ENCODE measurements at regions not wholly inside any gene's neighbourhood (a gene's known extent, or its start where the extent isn't known, plus 50 kb on each side); places are given as distances from the start of the nearest gene placed in this dataset.
A peak's percentile ranks its signal among the peaks of the same experiment; 100 is the strongest.
"Not testable (repeated sequence)": the region's sequence is repeated elsewhere in the genome, so short reads cannot be mapped to it uniquely, and the experiment has no call there.

DNA sequence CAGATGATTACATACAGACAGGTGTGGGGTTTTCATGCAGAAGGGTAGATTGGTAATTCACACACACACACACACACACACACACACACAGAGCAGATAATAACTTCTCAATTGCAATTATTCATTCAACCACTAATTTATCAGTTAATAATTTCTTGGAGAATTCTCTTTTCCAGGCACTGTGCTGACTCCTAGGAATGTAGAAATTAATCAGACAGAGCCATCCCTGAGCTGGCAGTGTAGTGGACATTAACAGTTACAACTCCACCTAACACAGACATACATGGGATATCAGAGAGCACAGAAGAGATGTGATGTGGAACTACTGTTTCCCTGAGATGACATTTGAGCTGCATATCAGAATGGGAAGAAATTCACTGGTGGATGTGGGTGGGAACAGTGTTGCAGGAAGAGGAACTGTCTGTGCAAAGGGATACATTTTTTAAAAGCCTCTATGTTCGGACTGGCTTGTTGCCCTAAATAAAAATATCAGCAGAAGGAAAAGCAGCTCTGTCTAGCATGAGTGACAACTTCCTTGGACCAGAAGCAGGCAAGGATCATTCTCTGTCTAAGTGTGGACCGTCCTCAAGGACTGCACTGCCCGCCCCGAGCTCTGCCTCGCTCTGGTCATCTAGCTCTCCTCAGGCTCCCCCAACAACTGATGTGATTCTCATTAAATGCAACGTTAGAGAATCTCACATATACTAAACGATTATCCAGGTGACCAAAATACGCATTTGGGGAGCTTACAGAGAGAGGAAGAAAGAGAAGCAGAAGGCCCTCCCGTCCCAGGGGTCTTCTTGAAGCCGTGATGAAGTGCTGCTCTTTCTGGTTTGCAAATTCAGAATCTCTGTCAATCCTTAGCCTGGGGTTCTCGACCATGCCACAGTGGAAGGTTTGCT is 173.4 kb upstream of the TRIB2 start:
- no peak for DNase-seq (ENCODE audit: low read depth)

DNA sequence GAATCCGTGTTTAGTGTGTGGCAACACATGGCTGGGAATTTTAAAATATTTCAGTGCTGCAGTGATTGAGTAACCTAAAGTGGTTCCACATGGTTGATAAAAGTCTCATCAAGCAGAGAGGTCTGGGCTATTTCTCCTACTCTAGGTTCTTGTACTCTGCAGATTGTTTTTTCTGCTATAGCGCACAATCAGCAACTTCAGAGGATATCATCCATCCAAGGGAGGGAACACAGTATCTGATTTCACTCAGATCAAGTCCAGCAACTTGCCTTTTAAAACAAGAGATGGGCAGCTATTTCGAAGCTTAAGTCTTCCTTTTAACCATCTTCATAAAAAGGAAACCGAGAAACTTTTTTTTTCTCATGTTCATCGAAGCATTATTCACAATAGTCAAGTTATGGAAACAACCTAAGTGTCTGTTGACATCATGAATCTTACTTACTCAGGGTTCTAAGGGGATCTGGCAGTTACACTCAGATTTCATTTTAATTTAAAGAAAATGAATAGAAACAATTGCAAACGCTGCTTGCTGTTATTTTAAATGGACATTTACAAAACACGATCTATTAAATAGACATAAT is 172.7 kb upstream of the TRIB2 start:
- DNase-seq (ENCODE audit: low read depth), result peak; percentile 63

DNA sequence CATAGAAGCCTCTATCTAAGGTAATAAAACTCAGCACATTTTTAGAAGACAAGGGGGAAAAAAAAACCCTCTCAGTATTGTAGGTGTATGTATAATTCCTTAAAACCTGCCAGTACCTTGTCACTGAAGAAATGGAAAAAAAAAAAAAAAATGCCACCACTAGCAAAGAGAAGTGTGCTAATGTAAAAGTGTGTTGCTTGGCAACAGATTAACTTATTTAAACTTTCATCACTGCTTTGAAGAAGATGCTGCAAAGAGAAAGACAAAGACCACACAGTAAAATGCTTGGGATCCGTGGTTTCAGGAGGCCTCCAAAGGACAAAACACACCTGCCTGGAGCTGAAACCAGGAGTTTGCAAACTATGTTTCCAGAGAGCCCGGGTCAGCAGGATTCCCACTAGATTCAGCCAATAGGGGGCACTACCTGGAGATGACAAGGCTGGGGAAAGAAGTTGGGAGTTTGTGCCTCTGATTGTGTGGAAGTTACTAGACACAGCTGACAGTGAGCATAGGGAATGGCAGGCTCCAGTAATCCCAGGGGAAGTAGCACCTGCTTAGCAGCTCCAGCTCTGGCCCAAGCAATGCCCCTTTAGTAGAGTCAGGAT is 169.1 kb upstream of the TRIB2 start:
- no peak for DNase-seq (ENCODE audit: low read depth)

DNA sequence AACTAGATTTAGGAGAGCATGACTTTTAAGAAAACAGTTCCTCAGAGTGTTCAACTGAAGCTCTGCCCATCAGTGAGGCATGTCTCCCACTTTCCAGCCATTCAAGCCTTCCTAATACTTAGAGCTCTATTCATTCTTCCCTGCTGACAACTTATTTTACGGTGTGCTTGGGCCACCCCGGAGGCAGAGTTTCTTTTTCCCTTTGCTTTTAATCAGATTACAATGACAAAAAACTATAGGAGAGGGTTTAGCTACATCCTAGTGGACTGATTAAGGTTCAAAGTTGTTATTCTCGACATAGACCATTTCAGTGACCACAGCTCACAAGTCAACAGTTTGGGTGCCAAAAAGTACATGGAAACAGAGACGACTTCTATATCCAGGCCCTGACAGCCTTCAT is 167.8 kb upstream of the TRIB2 start:
- peak; percentile 31 for DNase-seq (ENCODE audit: low read depth)

DNA sequence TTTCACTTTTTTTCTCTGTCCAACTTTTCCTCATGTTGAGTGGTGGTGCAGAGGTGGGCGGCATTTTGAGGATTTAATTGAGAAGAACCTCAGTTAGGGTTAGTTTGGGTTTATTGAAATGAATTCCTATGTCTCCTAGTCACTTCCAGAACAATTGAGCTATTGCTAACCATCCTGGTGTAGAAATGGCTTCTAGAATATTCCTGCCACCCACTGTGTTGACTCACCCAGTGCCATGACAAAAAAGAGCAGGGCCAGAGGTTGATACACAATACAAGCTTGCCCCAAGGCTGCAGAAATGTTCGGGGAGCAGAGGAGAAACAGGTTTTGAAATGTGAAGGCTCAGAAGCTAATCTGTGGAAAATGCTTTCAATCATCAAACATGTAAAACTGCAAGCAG is 167.1 kb upstream of the TRIB2 start:
- DNase-seq (ENCODE audit: low read depth), result peak; percentile 65

DNA sequence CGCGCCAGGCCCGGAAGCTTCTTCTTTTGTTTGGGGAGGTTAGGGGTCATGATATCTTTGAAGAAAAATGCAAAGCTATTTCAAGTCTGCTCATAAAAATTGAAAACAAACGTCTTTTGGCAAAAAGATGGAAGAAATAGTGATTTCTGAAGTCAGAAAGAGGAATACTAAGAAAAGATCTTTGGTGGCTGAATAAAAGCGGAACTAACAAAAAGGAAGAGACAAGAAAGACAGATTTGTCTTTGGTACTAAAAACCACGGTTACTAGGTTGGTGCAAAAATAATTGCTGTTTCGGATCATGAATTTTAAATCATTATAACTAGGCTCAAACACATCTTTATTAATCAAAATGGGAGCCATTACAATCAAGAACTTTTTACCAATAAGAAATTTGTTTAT is 164.6 kb upstream of the TRIB2 start:
- DNase-seq (ENCODE audit: low read depth), result no peak

DNA sequence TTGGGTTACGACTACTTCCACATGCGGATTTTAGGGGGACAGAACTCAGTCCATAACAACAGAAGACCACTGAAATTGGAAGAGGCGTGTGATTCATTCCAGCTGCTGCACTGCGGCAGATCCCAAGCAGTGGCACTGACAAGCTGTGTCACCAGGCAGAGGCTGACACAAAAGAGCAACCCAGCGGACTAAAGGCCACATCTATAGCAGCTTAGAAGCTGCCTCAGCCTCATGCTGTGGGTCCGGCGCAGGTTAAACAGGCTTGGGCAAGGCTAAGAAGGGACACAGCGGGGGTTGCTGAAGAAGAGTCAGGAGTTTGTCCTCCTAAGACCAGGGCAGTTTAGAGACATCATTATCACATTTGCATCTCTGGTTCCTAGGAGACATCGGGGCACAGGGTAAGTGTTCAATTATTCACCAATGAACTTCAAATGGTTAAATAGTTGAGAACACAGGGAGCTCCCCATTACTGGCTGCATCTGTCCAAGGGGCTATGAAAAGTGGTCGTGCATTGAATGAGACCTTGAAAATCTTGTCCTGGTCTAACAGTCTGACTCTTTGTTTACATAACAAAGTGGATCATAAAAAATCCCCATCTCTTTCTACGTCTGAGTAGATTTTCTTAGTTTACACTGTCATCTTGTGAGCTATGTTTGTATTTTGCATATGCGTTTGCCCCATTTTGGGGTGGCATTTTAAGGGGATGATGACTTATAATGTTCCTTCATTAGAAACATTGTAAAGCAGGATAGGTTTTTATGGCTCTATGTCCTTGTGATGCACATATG is 162.3 kb upstream of the TRIB2 start:
- DNase-seq (ENCODE audit: low read depth), result no peak

DNA sequence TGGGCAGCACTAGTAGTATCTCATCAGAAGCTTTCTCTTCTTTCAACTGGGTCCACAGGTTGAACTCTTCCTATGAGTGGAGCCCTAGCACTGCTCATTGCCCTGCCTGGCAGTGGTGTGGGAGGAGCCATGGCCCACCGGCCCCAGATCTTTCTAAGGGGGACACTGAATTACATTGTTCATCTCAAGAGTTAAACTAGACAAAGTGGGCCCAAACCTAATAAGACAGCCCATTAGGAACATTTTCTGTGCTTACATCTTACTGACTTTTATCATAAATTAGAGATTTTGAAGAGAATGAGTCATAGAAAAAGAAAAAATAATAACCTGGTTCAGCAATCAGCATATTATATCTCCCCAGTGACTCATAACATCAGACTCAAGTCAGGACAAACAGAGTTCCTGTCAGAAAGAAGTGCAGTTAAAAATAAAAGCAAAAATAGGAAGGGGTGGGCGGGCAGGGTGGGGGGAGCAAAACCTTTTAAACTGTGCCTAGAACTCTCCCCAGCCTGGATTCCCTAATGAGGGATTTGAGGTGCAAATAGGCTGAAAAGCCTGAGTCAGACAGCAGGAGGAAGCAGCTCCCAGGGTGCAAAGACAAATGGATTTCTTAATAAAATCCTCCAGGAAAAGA is 161.6 kb upstream of the TRIB2 start:
- DNase-seq (ENCODE audit: low read depth), result peak; percentile 78

DNA sequence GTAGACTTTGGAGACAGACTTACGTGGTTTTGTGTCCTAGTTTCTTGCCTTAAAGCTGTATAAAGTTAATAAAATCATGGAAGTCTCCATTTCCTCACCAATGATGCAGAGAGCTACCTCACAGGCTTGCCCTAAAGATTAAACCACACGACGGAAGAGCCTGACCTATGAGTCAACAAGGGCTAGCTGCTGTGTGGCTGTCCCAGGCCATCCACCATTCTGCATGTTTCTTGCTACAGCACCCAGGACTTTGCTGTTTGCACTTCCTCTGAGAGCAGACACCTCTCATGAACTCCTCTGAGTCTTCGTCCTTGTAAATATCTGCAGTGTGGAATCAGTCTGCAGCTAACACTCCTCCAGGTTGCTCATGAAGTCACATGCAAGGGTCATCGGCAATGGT is 160.0 kb upstream of the TRIB2 start:
- DNase-seq (ENCODE audit: low read depth), result peak; percentile 93

DNA sequence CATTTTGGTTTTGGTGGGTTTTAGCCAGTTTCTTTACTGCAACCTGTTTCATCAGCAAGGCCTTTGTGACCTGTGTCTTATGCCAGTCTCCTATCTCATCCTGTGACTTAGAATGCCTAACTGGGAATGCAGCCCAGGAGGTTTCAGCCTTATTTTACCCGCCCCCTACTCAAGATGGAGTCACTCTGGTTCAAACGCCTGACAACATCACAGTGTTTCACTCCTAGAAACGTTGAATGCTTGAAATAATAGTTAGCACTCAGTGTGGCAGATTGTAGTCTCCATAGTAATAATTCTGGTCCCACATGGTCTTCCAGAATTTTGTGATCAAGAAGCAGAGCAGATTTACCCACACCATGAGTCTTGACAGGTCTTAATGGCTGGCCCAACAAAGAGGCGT is 159.0 kb upstream of the TRIB2 start:
- no peak for DNase-seq (ENCODE audit: low read depth)

DNA sequence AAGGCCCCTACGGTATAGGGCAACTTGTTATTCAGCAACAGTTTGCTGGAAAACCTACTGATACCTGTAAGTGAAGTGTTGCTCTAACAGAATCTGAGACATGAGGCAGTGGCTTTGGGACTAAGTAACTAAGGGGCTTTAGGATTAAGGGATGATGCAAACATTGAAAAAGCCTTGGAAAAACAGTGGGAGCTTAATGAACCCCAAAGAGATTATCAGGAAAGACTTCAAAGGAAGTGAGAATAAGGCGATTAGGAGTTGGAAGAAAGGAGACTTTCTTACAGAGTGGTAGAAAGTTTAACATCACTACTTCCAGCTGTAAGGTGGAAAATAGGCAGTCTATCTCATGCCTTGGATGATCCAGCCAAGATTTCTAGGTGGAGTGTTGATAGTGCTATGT is 158.2 kb upstream of the TRIB2 start:
- no peak for DNase-seq (ENCODE audit: low read depth)

DNA sequence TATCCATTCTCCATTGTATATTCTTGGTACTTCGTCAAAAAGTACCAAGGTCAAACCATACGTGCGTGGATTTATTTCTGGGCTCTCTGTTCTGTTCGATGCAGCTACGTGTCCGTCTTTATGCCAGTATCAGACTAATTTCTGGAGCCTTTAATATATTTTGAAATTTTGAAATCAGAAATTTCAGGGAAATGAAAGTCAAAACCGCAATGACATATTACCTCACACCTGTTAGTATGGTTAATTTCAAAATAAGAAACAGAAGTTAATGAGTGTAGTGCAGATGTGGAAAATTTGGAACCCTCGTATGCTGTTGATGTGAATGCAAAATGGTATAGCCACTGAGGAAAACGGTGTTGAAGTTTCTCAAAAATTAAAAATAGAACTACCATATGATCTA is 156.1 kb upstream of the TRIB2 start:
- DNase-seq (ENCODE audit: low read depth), result no peak

DNA sequence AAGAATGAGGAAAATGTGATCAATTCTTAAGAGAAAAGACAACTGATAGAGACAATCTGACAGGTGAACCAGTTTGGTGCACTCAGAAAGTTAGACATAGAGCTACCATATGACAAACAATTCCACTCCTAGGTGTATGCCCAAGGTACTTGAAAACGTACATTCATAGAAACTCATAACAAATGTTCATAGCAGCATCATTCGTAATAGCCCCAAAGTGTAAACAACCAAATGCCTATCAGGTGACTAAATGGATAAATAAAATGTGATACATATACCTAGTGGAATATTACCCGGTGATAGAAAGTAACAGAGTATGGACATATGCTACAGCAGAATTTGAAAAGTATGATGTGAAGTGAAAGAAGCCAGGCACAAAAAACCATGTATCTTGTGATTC is 149.3 kb upstream of the TRIB2 start:
- DNase-seq (ENCODE audit: low read depth), result no peak

DNA sequence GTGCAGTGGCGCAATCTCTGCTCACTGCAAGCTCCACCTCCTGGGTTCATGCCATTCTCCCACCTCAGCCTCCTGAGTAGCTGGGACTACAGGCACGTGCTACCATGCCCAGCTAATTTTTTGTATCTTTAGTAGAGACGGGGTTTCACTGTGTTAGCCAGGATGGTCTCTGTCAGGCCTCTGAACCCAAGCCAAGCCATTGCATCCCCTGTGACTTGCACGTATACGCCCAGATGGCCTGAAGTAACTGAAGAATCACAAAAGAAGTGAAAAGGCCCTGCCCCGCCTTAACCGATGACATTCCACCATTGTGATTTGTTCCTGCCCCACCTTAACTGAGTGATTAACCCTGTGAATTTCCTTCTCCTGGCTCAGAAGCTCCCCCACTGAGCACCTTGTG is 147.2 kb upstream of the TRIB2 start:
- not testable (repeated sequence) for DNase-seq (ENCODE audit: low read depth)

DNA sequence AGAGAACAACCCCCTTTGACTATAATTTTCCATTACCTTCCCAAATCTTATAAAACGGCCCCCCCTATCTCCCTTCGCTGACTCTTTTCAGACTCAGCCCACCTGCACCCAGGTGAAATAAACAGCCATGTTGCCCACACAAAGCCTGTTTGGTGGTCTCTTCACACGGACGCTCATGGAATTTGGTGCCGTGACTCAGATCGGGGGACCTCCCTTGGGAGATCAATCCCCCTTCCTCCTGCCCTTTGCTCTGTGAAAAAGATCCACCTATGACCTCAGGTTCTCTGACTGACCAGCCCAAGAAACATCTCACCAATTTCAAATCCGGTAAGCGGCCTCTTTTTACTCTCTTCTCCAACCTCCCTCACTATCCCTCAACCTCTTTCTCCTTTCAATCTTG is 146.8 kb upstream of the TRIB2 start:
- DNase-seq (ENCODE audit: low read depth), result not testable (repeated sequence)

DNA sequence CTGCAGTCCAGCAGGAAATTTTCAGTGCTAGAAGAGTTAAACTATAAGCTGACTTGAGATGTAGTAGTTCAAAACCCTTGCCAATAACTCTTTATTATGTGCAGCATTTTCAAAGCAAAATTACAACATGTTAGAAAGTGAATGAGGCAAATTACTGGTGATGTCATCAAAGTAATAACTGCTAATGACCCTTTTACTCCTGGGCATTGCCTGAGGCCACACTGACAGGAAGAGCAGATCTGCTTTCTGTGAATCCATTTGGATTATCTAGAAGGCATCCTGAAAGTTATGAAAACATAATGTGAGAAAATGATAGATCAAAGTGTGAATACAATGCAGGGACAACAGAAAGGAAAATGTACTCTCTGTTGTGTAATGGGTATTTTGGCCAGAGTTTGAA is 139.6 kb upstream of the TRIB2 start:
- peak; percentile 8 for DNase-seq (ENCODE audit: low read depth)

DNA sequence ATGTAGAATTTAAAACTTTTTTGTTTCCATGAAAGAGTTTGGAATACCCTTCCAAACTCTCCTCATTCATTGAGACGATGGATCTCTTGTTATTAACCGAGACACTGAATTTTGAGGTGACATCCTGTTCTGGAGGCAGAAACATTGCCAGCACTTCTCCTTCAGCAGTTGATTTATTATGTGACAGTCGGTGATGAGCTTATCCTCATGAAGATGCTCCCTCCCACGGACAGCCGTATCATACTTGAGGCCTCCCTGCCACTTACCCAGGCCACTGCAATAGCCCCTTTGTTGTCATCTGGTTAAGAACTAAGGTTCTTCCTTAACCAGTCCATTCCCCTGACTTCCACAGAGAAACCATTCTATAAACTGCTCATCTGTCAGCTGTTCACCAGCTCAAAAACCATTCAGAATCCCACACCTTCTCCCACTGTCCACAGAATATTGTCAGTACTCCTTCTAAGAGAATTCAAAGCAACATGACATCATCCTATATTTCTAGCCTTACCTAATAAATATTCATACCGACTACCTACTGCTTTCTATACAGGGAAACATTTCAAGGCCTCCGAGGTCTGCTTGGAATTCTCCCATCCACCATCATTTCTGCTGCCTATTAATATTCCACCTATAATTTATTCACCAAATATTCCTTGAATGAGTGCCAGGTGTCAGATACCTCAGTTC is 139.0 kb upstream of the TRIB2 start:
- DNase-seq (ENCODE audit: low read depth), result no peak

DNA sequence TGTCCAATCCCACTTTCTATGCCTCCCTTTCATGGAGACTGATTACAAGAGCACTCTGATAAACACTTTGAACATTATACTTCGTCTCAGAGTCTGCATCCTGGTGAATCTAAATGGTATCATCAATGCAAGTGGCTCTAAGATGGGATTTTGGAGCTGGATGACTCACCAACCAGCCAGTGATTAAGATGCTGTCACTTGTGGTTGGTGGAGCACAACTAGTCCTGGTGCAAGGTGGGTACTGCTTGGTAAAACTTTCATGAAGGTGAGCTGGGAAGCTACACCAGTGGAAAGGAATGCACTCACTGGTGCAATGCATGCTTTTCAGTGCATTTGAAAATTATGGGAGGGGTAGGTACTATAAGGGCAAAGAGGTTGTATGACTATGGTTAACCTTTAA is 137.7 kb upstream of the TRIB2 start:
- DNase-seq (ENCODE audit: low read depth), result no peak

DNA sequence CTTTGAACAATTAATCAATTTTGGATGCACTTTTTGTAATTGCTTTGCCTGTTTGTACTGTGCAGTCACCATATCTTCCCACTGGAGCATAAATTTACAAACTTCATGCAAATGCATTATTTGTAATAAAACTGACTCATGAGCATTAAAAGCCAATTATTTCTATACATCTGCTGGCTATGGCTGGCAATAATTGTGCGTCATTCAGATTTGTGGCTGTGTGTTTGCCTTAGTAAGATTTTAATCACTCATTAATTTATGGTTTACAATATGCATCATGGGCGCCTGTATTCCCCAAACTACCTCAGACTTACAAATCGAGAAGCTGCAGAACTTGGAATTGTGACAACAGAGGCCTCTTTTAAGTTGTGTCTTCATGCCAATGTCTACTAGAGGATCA is 132.4 kb upstream of the TRIB2 start:
- DNase-seq (ENCODE audit: low read depth), result no peak

DNA sequence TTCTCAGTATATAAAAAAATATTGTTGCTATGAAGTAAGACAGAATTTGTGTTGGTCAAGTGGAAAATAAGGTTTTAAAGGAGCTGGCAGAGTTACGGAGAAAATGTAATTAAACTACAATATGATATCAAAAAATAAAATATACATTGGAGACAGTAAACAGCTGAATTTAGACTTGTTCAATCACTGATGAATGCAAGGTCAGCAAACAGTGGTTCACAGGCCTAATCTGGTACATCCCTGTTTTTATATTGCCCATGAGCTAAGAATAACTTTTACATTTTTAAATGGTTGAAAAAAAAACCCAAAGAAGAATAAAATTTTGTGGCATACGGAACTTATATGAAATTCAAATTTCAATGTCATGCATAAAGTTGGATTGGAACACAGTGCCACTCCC is 131.0 kb upstream of the TRIB2 start:
- DNase-seq (ENCODE audit: low read depth), result no peak

DNA sequence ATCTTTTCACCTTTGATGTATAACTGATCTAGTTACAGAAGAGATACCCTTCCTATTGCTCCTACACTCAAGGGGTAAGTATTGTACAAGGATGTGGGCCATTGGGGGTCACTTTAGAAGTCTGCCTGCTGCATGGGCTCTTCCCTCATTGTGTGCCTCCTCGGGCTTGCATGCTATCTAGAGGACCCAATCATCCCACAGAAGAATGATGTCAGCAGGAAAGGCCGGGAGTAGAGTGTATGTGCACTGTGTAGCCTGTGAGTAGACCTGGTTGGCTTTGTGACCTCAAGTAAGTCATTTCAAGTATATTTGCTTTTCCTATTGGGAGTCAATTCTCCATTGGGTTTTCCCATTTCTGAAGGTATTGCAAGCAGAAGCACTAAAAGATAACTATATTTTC is 129.5 kb upstream of the TRIB2 start:
- DNase-seq (ENCODE audit: low read depth), result no peak
